KMS-11 (cell line): ENCODE measurements at regions not wholly inside any gene's neighbourhood (a gene's known extent, or its start where the extent isn't known, plus 50 kb on each side); places are given as distances from the start of the nearest gene placed in this dataset.

Source experiments
- H2AFZ ChIP-seq: fragments of 200-600 bp; sonication (generic); 2 replicates; pipeline ENCODE4 v1.6.1; 2016; ENCODE audit warnings: antibody characterized with exemption, mixed run types, low read depth
- H3K27ac ChIP-seq: fragments of 200-600 bp; sonication (generic); 2 replicates; pipeline ENCODE4 v1.6.1; 2016; ENCODE audit warnings: mild to moderate bottlenecking, mixed run types
- H3K27me3 ChIP-seq: fragments of 200-600 bp; sonication (generic); 2 replicates; pipeline ENCODE4 v1.6.1; 2017; ENCODE audit warnings: mild to moderate bottlenecking, low read depth, mixed run types, moderate library complexity; ENCODE audit not compliant: insufficient read depth
- H3K36me3 ChIP-seq: fragments of 200-600 bp; sonication (generic); 2 replicates; pipeline ENCODE4 v1.6.1; 2017; ENCODE audit warnings: mild to moderate bottlenecking, mixed run types; ENCODE audit not compliant: insufficient read depth
- H3K4me1 ChIP-seq: fragments of 200-600 bp; sonication (generic); 2 replicates; pipeline ENCODE4 v1.6.1; 2016; ENCODE audit warnings: mild to moderate bottlenecking, low read depth, mixed run types; ENCODE audit not compliant: poor library complexity, severe bottlenecking
- H3K4me2 ChIP-seq: fragments of 200-600 bp; sonication (generic); 2 replicates; pipeline ENCODE4 v1.7.0; 2016; ENCODE audit warnings: mild to moderate bottlenecking, mixed run types
- H3K4me3 ChIP-seq: fragments of 200-600 bp; sonication (generic); IDR thresholded peaks from 2 replicates; pipeline ENCODE4 v1.6.1; 2017; ENCODE audit warnings: low read depth, low read length, mixed read lengths; ENCODE audit not compliant: insufficient read depth
- H3K79me2 ChIP-seq: fragments of 200-600 bp; sonication (generic); 2 replicates; pipeline ENCODE4 v1.6.1; 2016; ENCODE audit warnings: low read depth, mixed run types; ENCODE audit not compliant: insufficient read depth
- H3K9ac ChIP-seq: fragments of 200-600 bp; sonication (generic); 2 replicates; pipeline ENCODE4 v1.6.1; 2016; ENCODE audit warnings: mild to moderate bottlenecking, mixed run types
- H4K20me1 ChIP-seq: fragments of 200-600 bp; sonication (generic); 2 replicates; pipeline ENCODE4 v1.6.1; 2016; ENCODE audit warnings: mild to moderate bottlenecking, mixed run types; ENCODE audit not compliant: insufficient read depth
- CTCF ChIP-seq: fragments of 200-600 bp; sonication (generic); conservative IDR thresholded peaks from 2 replicates; pipeline ENCODE4 v1.6.1; 2017; ENCODE audit warnings: low read depth, mild to moderate bottlenecking, antibody characterized with exemption, low read length, moderate library complexity, mixed read lengths

- no peak overlapping the region for H3K4me2 ChIP-seq
- no peaks in the 10 kb centered on the region for H4K20me1 ChIP-seq
- H3K79me2 ChIP-seq: no peaks in the 10 kb centered on the region
- no peak overlapping the region for H2AFZ ChIP-seq
- no peak overlapping the region for H3K4me3 ChIP-seq
- no peak for TF ChIP-seq CTCF
- H3K36me3 ChIP-seq: no peaks in the 10 kb centered on the region
- no peak overlapping the region for H3K27ac ChIP-seq
- H3K9ac ChIP-seq: no peak overlapping the region
- no peaks in the 10 kb centered on the region for H3K4me1 ChIP-seq
- H3K27me3 ChIP-seq: no peaks in the 10 kb centered on the region
These were observed 272.6 kb upstream of the IGF1R start for GRCh38 chr15:98375513-98376340.

DNA sequence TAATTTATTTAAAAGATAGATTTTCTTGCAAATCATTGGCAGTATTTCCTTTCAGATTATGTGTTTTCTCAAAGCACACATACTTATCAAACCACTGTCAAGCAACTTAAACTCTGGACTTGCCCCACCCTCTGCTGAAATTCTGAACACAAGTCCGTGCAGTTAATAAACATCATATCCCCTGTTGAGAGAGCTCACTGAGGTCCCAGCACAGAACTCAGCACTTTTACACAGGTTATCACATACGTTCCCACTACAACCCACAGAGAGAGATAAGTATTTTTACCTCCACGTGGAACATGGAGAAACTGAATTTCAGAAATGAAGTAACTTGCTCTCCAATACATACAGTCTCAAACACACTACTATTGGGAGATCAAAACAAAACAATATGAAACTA, 267.6 kb upstream of the IGF1R start:
- Histone ChIP-seq H3K27me3 (no peaks in the 10 kb centered on the region), H3K9ac (no peak overlapping the region), H2AFZ (no peak overlapping the region), H3K4me1 (no peaks in the 10 kb centered on the region), H3K79me2 (no peaks in the 10 kb centered on the region), H3K4me3 (no peak overlapping the region), H3K4me2 (no peak overlapping the region), H3K36me3 (no peaks in the 10 kb centered on the region), H4K20me1 (no peaks in the 10 kb centered on the region), H3K27ac (no peak overlapping the region)
- TF ChIP-seq CTCF: no peak

- Histone ChIP-seq H3K4me1 (no peaks in the 10 kb centered on the region), H3K9ac (no peak overlapping the region), H3K4me3 (no peak overlapping the region), H3K79me2 (no peaks in the 10 kb centered on the region), H3K36me3 (no peaks in the 10 kb centered on the region), H4K20me1 (no peaks in the 10 kb centered on the region), H3K27ac (no peak overlapping the region), H3K4me2 (no peak overlapping the region), H2AFZ (no peak overlapping the region), H3K27me3 (no peaks in the 10 kb centered on the region)
- no peak for TF ChIP-seq CTCF
These were observed 266.9 kb upstream of the IGF1R start for GRCh38 chr15:98381446-98381845.

GRCh38 chr15:98382139-98382538, 266.2 kb upstream of the IGF1R start:
- H3K27ac ChIP-seq: no peak overlapping the region
- no peak overlapping the region for H2AFZ ChIP-seq
- no peak for TF ChIP-seq CTCF
- no peaks in the 10 kb centered on the region for H3K27me3 ChIP-seq
- no peaks in the 10 kb centered on the region for H3K4me1 ChIP-seq
- no peak overlapping the region for H3K4me2 ChIP-seq
- no peaks in the 10 kb centered on the region for H3K79me2 ChIP-seq
- no peaks in the 10 kb centered on the region for H3K36me3 ChIP-seq
- no peak overlapping the region for H3K9ac ChIP-seq
- H4K20me1 ChIP-seq: no peaks in the 10 kb centered on the region
- no peak overlapping the region for H3K4me3 ChIP-seq
